Middle frontal gyrus (tissue), 1 donor: ENCODE measurements at regions not wholly inside any gene's neighbourhood (a gene's known extent, or its start where the extent isn't known, plus 50 kb on each side); places are given as distances from the start of the nearest gene placed in this dataset.
"Not testable (repeated sequence)": the region's sequence is repeated elsewhere in the genome, so short reads cannot be mapped to it uniquely, and the experiment has no call there.

Experiments
- DNase-seq: peaks from one replicate; pipeline ENCODE4 v3.0.0-alpha.2; 2015; ENCODE audit warnings: low spot score; ENCODE audit errors: extremely low spot score

DNA sequence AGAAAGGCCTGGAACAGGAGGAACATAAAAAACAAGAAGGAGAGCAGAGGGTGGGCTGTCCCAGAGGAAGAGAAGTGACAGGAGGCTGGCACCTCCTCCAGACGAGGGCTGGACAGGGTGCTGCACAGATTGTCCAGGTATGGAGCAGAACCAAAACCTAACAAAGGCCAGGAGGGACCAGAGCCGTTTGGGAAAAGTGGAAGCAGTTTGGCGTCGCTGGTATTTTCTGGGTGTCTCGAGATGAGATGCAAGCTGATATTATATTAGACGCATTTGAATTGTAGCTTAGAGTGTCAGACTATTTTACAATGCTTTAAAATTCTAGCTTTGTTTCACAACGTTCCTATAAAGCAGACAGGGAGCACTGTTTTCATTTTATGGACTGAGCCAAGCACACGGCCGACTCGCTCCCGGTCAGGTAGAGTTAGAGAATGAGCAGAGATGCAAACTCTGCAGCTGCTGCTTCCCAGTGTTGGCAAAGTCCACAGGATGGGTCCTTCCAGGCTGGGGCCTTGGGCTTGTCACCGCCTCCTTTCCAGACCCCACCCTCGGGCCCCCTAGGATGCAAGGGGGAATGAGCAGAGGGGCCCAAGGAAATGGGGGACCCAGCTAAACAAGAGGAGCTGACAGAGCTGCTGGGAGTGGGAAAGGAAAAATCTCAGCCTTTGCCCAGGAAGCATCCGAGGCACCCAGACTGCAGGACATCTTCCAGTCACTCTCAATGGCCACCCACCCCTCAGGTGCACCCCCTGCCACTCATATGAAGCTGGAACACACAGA, 60.8 kb upstream of the TMPRSS2 start:
- DNase-seq = no peak

DNA sequence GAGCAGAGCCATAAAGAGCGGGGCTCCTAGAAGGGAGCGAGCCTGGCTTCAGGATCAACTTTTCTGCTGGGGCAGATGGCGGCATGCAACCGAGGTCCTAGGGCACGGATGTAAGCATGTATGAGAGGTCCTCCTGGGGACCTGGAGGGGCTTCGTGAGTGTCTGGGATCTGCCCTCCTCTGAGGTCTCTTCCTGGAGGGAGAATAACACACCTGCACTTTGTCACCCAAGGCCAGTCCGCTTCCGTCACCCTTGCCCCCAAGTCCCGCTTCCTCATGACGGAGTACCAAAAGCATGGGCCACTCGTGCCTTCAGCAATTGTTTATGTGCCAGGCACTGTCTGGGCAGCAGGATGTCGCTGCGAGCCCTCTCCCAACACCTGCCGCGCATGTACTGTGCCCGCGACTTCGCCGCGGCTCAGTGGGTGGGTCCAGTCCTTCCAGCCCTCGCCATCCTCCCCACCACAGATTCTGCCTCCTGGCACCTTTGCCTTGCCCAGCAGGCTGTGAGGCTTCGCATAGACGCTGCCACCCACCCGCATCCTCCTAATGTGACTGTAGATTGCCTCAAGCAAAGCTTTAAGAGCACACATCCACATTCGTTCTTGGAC, 60.0 kb upstream of the TMPRSS2 start:
- no peak for DNase-seq

DNA sequence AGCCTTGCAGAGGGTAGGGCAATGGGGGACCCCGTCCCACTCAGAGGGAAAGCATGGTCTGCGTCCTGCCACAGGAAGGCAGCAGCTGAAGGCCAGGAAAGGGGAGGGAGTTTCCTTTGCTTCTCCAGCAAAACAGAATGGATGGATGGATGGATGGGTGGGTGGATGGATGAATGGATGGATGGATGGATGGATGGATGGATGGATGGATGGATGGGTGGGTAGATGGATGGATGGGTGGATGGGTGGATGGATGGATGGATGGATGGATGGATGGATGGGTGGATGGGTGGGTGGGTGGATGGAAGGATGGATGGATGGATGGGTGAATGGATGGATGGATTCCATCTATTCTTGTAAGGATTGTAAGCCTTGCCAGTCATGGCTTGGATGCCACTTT, 59.3 kb upstream of the TMPRSS2 start:
- DNase-seq = not testable (repeated sequence)

DNA sequence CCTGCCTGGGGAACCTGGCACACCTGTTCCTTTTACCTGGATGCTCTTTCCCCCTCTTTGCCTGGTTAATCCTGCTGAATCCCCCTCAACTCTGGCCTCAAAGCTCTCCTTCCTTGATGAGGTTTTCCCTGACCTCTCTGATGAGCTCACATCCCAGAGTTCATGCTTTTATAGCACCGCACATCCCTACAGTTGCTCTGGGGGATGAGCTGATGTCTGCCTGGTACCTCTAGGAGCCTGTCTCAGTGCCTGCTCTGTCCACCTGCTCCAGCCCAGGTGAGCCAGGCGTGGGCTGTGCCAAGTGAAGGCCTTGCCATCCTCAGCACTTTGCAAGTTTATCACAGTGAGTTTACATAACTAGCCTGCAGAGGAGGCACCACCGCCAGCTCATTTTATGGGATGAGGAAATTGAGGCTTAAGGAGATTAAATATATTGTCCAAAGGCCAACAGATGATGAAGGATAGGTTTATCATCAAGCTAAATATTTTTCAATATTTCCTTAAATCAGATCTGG, 58.6 kb upstream of the TMPRSS2 start:
- DNase-seq = no peak

DNA sequence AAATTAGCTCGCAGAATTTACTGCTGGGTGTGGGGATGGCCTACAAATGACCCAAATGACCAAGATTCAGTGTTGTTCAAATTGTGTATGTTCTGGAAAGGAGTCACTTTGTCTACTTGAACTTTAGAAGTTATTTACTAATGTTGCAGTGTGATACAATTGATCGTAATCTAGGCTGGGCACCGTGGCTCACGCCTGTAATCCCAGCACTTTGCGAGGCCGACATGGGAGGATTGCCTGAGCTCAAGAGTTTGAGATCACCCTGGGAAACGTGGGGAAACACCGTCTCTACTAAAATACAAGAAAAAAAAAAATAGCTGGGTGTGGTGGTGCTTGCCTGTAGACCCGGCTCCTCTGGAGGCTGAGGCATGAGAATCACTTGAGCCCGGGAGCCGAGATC, 57.6 kb upstream of the TMPRSS2 start:
- no peak for DNase-seq

DNA sequence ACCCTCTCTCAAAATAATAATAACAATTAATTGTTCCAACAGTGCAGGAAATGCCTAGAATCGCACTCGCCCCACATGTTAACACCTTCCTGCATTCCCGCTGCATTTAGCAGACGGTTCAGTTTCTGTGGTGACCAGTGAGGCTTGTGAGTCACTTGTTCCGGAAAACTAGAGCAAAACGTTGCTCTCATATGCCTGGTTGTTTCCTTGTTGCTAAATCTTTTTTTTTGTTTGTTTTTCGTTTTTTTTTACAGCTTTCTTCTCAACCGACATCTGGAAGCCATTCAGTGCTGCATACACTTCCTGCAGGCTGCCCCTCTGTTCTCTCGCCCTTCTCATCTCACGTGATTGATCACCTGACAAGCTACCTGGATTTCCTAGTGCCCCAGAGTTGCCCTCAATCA, 56.9 kb upstream of the TMPRSS2 start:
- DNase-seq = no peak

DNA sequence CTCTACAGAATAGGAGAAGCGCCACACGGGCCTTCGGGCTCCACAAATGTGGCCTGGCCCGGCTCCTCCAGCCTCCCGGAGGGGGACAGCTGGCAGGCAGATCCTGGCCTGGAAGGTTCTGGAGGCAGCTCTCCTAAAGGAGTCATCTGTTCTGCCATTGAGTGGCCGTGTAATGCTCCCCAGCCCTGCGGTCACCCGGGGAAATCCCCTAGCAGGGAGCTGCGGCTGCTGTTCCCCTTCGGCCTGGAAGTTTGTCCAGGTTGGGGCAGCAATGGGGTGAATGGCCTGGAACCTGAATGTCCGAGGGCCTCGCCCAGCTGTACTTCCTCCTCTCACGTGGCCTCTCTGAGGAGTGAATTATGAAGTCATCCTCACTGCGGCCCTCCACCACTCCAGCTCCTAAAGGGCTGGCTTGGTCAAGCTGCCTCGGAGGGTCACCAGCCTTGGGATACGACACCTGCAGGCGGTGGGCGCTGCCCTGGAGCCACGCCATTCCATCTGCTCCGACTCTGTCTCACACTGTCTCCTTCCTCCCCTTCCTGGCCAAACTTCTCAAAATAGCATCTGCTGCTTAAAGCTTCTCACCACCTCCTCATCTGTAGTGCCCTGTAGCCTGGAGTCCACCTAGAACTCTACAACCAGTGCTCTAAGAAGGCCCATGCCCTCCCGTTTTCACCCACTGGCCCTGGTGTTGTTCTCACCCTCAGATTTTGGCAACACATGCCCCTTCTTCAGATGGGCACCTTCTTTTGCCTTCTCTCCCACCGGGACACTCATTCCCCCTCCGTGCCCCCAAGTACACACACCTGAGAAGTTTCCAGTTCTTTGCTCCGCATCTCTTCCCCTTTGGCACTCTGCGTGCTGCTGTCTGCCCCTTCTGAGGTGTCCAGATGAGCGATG, 54.4 kb upstream of the TMPRSS2 start:
- DNase-seq = no peak

DNA sequence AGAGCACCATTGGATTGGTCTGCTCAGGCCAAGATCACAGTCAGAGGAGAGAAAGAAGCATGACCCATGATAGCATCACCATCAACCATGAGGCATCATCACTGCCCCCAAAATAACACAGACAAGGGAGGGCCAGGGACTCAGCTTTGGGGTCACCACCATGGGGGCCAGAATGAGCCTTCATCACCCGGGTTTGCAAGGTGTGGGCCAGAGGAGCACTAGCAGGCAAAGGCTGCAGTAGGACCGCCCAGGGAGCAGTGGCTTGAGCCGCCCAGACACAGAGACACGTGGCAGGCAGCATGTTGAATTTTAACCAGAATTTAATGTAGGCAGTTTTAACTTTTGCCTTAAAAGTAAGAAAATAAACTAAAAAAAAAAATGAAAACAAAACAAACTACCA, 53.7 kb upstream of the TMPRSS2 start:
- no peak for DNase-seq

DNA sequence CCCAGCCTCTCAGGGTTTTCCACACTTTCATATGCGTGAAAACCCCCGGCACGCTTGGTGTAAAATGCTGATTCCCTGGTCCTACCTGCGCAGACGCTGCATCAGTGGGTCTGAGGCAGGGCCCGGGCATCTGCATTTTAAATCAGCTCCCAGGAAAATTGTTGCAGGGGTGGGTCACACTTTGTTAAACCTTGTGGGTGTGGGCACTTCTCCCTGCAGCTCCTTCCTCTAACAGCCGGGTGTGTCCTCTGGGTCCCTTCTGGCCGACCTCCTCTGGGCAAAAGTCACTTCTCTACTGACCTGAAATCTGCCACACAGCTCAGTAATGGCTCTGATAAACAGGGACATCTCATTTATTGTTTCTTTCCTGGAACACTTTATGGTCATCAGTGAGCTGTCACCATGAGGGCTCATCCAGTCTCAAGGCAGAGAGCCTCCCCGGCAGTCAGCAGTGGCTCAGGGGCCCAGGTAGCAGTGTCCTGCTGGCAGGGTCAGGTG, 52.8 kb upstream of the TMPRSS2 start:
- DNase-seq = no peak

DNA sequence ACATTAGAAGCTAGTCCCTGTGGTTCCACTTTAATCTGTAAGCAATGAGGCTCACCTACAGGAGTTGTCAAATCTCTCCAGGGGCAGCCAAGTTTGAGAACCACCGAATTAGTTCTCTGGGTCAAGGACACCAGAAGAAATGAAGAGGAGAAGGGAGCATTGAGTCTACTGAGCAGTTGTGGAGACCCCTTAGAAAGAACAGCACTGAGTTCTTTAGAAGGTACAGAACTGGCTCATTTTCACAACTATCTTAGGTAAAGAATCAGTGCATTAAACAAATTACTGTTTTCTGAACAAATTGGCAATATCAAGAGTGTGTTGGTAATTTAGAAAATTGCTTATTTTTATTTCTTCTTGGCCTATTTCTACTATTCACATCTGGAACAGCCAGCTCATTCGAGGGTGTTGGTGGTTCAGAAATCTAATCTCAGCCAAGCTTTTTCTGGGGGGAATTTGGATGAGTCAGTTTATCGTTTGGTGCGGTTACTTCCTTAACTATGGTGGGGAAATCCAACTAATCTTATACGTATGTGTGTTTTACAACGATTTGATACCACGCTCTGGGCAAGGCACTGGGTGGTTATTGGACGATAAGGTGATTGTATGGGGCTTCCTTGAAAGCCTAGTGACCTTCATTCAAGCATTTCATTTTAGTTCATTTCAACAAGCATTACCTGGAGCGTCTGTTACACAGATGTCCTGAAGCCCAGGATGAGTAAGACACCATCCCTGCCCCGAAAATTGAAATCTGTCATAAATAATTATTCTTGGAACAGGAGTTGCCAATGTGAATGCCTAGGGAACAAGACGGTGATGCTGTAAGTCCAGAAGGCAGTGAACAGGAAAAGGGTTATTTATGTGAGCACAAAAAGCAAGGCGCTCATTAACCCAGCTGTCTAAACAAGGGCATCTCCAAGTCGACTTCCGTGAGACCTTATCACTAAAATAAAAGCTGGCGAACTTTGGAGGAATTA, 52.0 kb upstream of the TMPRSS2 start:
- DNase-seq = no peak

DNA sequence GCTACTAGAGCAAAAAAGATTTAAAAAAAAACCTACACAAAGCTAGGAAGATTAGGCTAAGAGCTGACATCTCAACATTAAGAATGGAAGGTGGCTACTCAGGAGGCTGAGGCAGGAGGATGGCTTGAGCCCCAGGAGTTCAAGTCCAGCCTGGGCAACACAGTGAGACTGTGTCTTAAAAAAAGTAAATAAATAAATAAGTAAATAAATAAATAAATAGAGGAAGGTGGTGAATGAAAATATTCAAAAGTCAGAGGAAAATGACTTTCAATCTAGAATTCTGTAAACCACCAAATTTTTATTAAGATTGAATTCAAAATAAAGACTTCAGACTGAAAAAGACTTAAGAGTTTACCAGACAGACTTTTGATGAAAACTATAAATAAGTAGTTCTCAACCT, 50.9 kb upstream of the TMPRSS2 start:
- no peak for DNase-seq

DNA sequence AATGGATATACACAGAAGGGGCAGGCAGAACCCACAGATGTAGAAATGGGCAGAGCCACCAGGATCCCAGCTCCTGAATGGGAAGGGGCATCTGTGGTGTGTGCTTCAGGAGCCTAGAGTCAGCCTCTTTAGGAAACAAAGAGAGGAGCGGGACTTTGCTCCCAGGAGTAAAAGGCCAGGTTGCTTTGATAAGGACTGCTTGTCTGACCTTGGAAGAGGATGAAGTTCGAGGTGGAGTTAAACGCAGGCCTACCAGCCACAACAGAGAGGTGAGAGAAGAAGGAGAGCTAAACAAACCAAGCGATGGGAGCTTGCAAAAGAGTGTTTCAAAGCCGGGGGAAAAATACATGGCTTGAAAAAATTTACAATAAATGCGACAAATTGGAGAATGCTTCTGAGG, 49.9 kb upstream of the TMPRSS2 start:
- DNase-seq = no peak
